HL-60 (cell line): ENCODE measurements at regions not wholly inside any gene's neighbourhood (a gene's known extent, or its start where the extent isn't known, plus 50 kb on each side); places are given as distances from the start of the nearest gene placed in this dataset.

ENCODE experiments used
- DNase-seq, 2 experiments: peaks; one replicate each; pipeline ENCODE4 v3.0.0-alpha.2; 2010 to 2020; ENCODE audit warnings: low read depth in 1 of 2, low spot score in 1 of 2
- H3K27ac ChIP-seq: fragments of 250-450 bp; sonication (Bioruptor Pico); replicated peaks from 2 replicates; pipeline ENCODE4 v1.5.1; 2020; ENCODE audit warnings: mild to moderate bottlenecking, moderate library complexity
- H3K27me3 ChIP-seq: fragments of 250-450 bp; sonication (Bioruptor Pico); 2 replicates; pipeline ENCODE4 v1.5.1; 2021; ENCODE audit warnings: mild to moderate bottlenecking, moderate library complexity; ENCODE audit not compliant: insufficient read depth, poor library complexity, severe bottlenecking
- H3K4me3 ChIP-seq: replicated peaks from 2 replicates; pipeline ENCODE4 v1.5.1; 2011; ENCODE audit warnings: mild to moderate bottlenecking, control low read depth, low read length; ENCODE audit not compliant: insufficient read depth
- GABPA ChIP-seq: IDR thresholded peaks from 2 replicates; pipeline ENCODE4 v1.6.1; 2012; ENCODE audit warnings: low read depth
- POLR2AphosphoS5 ChIP-seq: IDR thresholded peaks from 2 replicates; pipeline ENCODE4 v1.6.1; 2012; ENCODE audit warnings: low read depth
- REST ChIP-seq: IDR thresholded peaks from 2 replicates; pipeline ENCODE4 v1.6.1; 2012; ENCODE audit warnings: low read depth; ENCODE audit not compliant: insufficient replicate concordance
- SPI1 ChIP-seq: IDR thresholded peaks from 2 replicates; pipeline ENCODE4 v1.6.1; 2012; ENCODE audit warnings: low read depth, mild to moderate bottlenecking, borderline replicate concordance
- TF ChIP-seq, protein P1 (sequence below): IDR thresholded peaks from one replicate; pipeline ENCODE4 v1.5.1; 2011; ENCODE audit warnings: low read length, control low read depth, inconsistent platforms; ENCODE audit not compliant: insufficient read depth

GRCh38 chrX:149222040-149222439, 283.1 kb downstream of the IDS start:
- DNase-seq = no peak
- no peaks in the 10 kb centered on the region for H3K27me3 ChIP-seq
- H3K27ac ChIP-seq = no peak overlapping the region
- TF ChIP-seq GABPA = no peak
- no peak for TF ChIP-seq REST
- no peak for TF ChIP-seq POLR2AphosphoS5
- TF ChIP-seq, protein P1, sequence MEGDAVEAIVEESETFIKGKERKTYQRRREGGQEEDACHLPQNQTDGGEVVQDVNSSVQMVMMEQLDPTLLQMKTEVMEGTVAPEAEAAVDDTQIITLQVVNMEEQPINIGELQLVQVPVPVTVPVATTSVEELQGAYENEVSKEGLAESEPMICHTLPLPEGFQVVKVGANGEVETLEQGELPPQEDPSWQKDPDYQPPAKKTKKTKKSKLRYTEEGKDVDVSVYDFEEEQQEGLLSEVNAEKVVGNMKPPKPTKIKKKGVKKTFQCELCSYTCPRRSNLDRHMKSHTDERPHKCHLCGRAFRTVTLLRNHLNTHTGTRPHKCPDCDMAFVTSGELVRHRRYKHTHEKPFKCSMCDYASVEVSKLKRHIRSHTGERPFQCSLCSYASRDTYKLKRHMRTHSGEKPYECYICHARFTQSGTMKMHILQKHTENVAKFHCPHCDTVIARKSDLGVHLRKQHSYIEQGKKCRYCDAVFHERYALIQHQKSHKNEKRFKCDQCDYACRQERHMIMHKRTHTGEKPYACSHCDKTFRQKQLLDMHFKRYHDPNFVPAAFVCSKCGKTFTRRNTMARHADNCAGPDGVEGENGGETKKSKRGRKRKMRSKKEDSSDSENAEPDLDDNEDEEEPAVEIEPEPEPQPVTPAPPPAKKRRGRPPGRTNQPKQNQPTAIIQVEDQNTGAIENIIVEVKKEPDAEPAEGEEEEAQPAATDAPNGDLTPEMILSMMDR = no peak
- no peak overlapping the region for H3K4me3 ChIP-seq

- no peaks in the 10 kb centered on the region for H3K27me3 ChIP-seq
- TF ChIP-seq SPI1 = no peak
- no peak for TF ChIP-seq REST
- no peak overlapping the region for H3K27ac ChIP-seq
- DNase-seq = no peak
- no peak overlapping the region for H3K4me3 ChIP-seq
Observed at GRCh38 chrX:149221230-149221629, 283.9 kb downstream of the IDS start.

DNA sequence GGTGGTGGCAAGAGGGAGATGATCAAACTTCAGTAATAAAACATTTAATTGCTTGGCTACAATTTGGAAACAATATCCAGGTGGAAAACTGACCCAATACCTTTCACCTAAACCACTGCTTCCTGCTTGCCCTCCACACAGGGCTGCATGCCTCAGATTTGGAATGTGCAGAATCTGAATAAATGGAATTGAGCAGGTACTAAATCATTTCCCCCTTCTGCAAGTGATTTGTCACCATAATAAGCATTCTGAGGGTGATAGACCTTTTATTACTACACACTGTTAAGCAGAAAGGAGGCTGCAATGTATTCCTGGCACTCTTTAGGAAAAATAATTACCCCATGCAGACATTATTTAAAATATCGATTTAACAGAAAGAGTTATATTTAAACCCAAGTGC, 291.8 kb downstream of the IDS start:
- Histone ChIP-seq H3K4me3 (no peak overlapping the region), H3K27me3 (no peaks in the 10 kb centered on the region), H3K27ac (no peak overlapping the region)
- DNase-seq = no peak
- TF ChIP-seq POLR2AphosphoS5 (no peak), REST (no peak), GABPA (no peak), SPI1 (no peak)
- TF ChIP-seq, protein P1 = no peak

GRCh38 chrX:149208307-149208706, 296.8 kb downstream of the IDS start:
- Histone ChIP-seq H3K27ac (no peak overlapping the region), H3K27me3 (no peaks in the 10 kb centered on the region), H3K4me3 (no peak overlapping the region)
- DNase-seq = no peak
- TF ChIP-seq GABPA (no peak), POLR2AphosphoS5 (no peak), SPI1 (no peak), REST (no peak)
- TF ChIP-seq, protein P1 = no peak
